Fibroblast of villous mesenchyme (primary cell): ENCODE measurements at regions not wholly inside any gene's neighbourhood (a gene's known extent, or its start where the extent isn't known, plus 50 kb on each side); places are given as distances from the start of the nearest gene placed in this dataset.

Experiments
- DNase-seq: peaks from one replicate; pipeline ENCODE4 v3.0.0-alpha.2; 2010; ENCODE audit warnings: low read depth
- H3K4me3 ChIP-seq: 2 replicates; pipeline ENCODE4 v1.5.1; 2011; ENCODE audit warnings: low read depth, mild to moderate bottlenecking, low read length
- TF ChIP-seq, protein P1 (sequence below): IDR thresholded peaks from 2 replicates; pipeline ENCODE4 v1.5.1; 2012; ENCODE audit warnings: low read depth, mild to moderate bottlenecking, low read length; ENCODE audit not compliant: insufficient read depth

GRCh38 chr20:12040261-12040660 lies 122.6 kb downstream of the BTBD3 start:
- H3K4me3 ChIP-seq: no peak overlapping the region
- TF ChIP-seq, protein P1, sequence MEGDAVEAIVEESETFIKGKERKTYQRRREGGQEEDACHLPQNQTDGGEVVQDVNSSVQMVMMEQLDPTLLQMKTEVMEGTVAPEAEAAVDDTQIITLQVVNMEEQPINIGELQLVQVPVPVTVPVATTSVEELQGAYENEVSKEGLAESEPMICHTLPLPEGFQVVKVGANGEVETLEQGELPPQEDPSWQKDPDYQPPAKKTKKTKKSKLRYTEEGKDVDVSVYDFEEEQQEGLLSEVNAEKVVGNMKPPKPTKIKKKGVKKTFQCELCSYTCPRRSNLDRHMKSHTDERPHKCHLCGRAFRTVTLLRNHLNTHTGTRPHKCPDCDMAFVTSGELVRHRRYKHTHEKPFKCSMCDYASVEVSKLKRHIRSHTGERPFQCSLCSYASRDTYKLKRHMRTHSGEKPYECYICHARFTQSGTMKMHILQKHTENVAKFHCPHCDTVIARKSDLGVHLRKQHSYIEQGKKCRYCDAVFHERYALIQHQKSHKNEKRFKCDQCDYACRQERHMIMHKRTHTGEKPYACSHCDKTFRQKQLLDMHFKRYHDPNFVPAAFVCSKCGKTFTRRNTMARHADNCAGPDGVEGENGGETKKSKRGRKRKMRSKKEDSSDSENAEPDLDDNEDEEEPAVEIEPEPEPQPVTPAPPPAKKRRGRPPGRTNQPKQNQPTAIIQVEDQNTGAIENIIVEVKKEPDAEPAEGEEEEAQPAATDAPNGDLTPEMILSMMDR: no peak
- DNase-seq: no peak

GRCh38 chr20:12044969-12045368 lies 127.3 kb downstream of the BTBD3 start:
- H3K4me3 ChIP-seq: no peak overlapping the region
- DNase-seq: no peak
- TF ChIP-seq, protein P1: no peak

DNA sequence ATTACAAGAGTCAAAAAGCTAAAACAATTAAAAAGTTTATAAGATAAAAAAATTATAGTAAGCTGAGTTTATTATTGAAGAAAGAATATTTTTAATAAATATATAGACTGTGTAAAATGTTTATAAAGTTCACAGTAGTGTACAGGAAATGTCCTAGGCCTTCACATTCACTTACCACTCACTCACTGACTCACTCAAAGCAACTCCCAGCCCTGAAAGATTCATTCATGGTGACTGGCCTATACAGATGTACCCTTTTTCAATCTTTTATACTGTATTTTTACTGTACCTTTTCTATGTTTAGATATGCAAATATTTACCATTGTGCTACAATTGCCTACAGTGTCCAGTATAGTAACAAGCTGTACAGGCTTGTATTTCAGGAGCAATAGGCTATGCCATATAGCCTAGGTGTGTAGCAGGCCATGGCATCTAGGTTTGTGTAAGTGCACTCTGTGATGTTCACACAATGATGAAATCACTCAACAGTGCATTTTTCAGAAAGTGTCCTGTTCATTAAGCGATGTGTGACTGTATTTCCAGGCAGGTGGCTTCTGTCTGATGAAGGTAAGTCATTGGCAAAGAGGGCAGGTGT lies 130.2 kb downstream of the BTBD3 start:
- DNase-seq: no peak
- TF ChIP-seq, protein P1: no peak
- H3K4me3 ChIP-seq: no peak overlapping the region

- no peak overlapping the region for H3K4me3 ChIP-seq
- TF ChIP-seq, protein P1: no peak
- DNase-seq: peak; percentile 45
Observed at GRCh38 chr20:12049125-12049524, 131.4 kb downstream of the BTBD3 start.

DNA sequence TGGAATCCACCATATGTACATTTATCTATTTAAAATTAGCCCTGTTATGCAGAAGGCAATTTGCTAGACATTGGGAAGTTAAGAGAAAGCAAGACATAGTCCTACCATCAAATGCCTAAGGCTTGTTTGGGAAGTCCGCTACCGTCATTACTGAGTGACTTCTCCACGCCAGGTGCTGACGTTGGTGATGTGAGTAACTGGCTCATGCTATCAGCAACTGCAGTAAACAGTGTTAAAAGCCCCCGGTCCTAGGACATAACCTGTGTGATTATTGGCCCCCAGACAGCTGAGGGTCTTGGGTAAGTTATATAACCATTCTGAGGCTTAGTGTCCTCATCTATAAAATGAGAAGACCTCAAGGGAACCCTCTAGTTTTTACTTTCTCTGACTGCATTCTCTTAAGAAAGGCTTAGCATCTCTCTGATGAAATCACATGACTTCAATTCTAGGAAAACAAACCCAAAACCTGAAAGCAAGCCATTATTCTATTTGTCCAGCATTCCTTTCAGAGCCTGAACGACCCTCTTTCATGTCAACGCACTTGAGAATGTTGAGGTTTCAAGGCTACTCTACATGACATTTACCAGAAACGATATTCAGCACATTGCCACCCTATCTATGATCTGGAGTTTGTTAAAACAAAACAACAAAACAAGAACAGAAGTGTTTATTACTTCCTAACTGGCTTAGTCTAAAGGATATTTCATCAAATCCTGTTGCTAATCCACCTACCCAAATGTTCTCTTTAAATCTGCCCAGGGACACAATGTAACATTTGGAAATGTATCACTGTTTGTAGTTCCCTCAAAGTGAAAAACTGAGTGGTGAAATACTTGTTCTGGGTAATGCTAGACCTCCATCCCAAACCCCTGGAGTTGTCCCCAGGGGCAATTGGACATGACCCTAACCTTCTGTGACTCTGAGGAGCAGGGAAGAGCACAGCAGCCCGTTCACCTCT lies 133.8 kb downstream of the BTBD3 start:
- TF ChIP-seq, protein P1: no peak
- DNase-seq: peak; percentile 76
- no peak overlapping the region for H3K4me3 ChIP-seq

DNA sequence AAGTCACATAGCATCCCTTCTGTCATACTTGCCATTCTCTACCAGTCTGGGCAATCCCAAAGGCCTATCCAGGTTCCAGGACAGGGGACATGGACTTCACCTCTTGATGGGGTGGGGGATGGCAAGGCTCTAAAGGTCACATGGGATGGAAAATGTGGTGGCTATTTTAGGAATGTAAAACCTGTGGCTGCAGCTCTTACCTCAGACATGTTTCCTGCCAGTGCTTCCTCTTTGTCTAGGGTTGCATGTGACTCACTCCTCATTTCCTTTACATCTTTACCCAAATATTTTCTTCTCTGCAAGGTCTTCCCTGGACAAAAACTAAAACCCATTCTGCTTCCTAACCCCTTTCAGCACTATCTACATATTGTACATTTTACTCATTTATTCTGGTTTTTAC lies 135.7 kb downstream of the BTBD3 start:
- peak; percentile 17 for DNase-seq
- no peak overlapping the region for H3K4me3 ChIP-seq
- TF ChIP-seq, protein P1: no peak
